A673 (cell line): ENCODE measurements at regions not wholly inside any gene's neighbourhood (a gene's known extent, or its start where the extent isn't known, plus 50 kb on each side); places are given as distances from the start of the nearest gene placed in this dataset.

Source experiments
- BruUV-seq: library from RNA; stranded (reverse); fragments of 400-500 nt; replicated peaks from 2 replicates; lab custom pipeline; 2021; lab: Mats Ljungman, UMichigan
- CTCF ChIA-PET: fragments of 300-600 bp; sonication (Branson Sonifier 250); formaldehyde crosslinking; loops from one replicate; lab custom pipeline; 2022; ENCODE audit warnings: antibody characterized with exemption; lab: Charles Lee
- POLR2A ChIA-PET: fragments of 300-600 bp; sonication (Branson Sonifier 250); formaldehyde crosslinking; loops from one replicate; lab custom pipeline; 2022; ENCODE audit warnings: antibody characterized with exemption; ENCODE audit not compliant: low non-redundant PET; lab: Charles Lee
- DNase-seq: peaks from one replicate; pipeline ENCODE4 v3.0.0-alpha.2; 2015; ENCODE audit warnings: low spot score
- H3K27ac ChIP-seq: fragments of 200-600 bp; sonication (generic); 2 replicates; pipeline ENCODE4 v1.5.1; 2016; ENCODE audit warnings: mixed run types, low read depth, mild to moderate bottlenecking, mixed read lengths, antibody characterized with exemption, low read length; ENCODE audit not compliant: poor library complexity, severe bottlenecking
- H3K27me3 ChIP-seq: fragments of 200-600 bp; sonication (generic); replicated peaks from 2 replicates; pipeline ENCODE4 v1.6.1; 2017; ENCODE audit warnings: mixed run types, low read depth, mild to moderate bottlenecking, mixed read lengths, antibody characterized with exemption, low read length; ENCODE audit not compliant: insufficient read depth, poor library complexity
- H3K36me3 ChIP-seq: fragments of 200-600 bp; sonication (generic); 2 replicates; pipeline ENCODE4 v1.6.1; 2016; ENCODE audit warnings: mixed run types, mild to moderate bottlenecking, mixed read lengths, antibody characterized with exemption, low read length; ENCODE audit not compliant: insufficient read depth, poor library complexity, severe bottlenecking
- H3K4me1 ChIP-seq: fragments of 200-600 bp; sonication (generic); 2 replicates; pipeline ENCODE4 v1.6.1; 2017; ENCODE audit warnings: mixed run types, mild to moderate bottlenecking, mixed read lengths, antibody characterized with exemption, low read length; ENCODE audit not compliant: insufficient read depth, poor library complexity, severe bottlenecking
- H3K4me3 ChIP-seq: fragments of 200-600 bp; sonication (generic); 2 replicates; pipeline ENCODE4 v1.5.1; 2016; ENCODE audit warnings: low read depth, mixed run types, mild to moderate bottlenecking, mixed read lengths, low read length; ENCODE audit not compliant: poor library complexity, severe bottlenecking
- H3K9me3 ChIP-seq: fragments of 200-600 bp; sonication (generic); 2 replicates; pipeline ENCODE4 v1.6.1; 2016; ENCODE audit warnings: mixed run types, low read depth, mild to moderate bottlenecking, mixed read lengths, antibody characterized with exemption, low read length; ENCODE audit not compliant: poor library complexity, severe bottlenecking
- CTCF ChIP-seq: fragments of 300-800, 200-600 bp; sonication (generic); conservative IDR thresholded peaks from 2 replicates; pipeline ENCODE4 v1.5.1; 2017; ENCODE audit warnings: low read depth, mild to moderate bottlenecking, antibody characterized with exemption, low read length, moderate library complexity, mixed read lengths
- EZH2 ChIP-seq: fragments of 200-600 bp; sonication (generic); IDR thresholded peaks from 2 replicates; pipeline ENCODE4 v1.6.1; 2017; ENCODE audit warnings: borderline replicate concordance, low read depth, mild to moderate bottlenecking, mixed read lengths, antibody characterized with exemption, low read length; ENCODE audit not compliant: poor library complexity, severe bottlenecking
- intact Hi-C: fragments of 100-400 bp; cut with micrococcal nuclease; formaldehyde crosslinking; loops from one replicate; pipeline ENCODE4 v1.10.0; 2022; ENCODE audit not compliant: unreplicated experiment

- Histone ChIP-seq H3K36me3 (no peaks in the 10 kb centered on the region), H3K27me3 (peaks cover 30% of the 10 kb centered on the region), H3K4me3 (no peak overlapping the region), H3K9me3 (no peaks in the 10 kb centered on the region), H3K4me1 (no peaks in the 10 kb centered on the region), H3K27ac (no peak overlapping the region)
- CTCF ChIA-PET, result no interaction called here
- no TSS peak for BruUV-seq
- intact Hi-C loops, result no loop called here
- POLR2A ChIA-PET, result no interaction called here
- DNase-seq, result no peak
- TF ChIP-seq EZH2 (no peak), CTCF (no peak)
Observed at GRCh38 chr2:239898292-239898925, 126.7 kb downstream of the NDUFA10 start.

- Histone ChIP-seq H3K4me3 (no peak overlapping the region), H3K9me3 (no peaks in the 10 kb centered on the region), H3K36me3 (no peaks in the 10 kb centered on the region), H3K27me3 (peaks cover 30% of the 10 kb centered on the region), H3K4me1 (no peaks in the 10 kb centered on the region), H3K27ac (no peak overlapping the region)
- BruUV-seq, result no TSS peak
- POLR2A ChIA-PET, result no interaction called here
- CTCF ChIA-PET, result no interaction called here
- TF ChIP-seq CTCF (no peak), EZH2 (no peak)
- no peak for DNase-seq
- intact Hi-C loops, result no loop called here
Observed at GRCh38 chr2:239897596-239898235, 127.4 kb downstream of the NDUFA10 start.

- Histone ChIP-seq H3K27ac (no peak overlapping the region), H3K4me3 (no peak overlapping the region), H3K27me3 (peaks cover 27% of the 10 kb centered on the region), H3K36me3 (no peaks in the 10 kb centered on the region), H3K9me3 (no peaks in the 10 kb centered on the region), H3K4me1 (no peaks in the 10 kb centered on the region)
- no peak for TF ChIP-seq CTCF
- no peak for TF ChIP-seq EZH2
- ChIA-PET CTCF (no interaction called here), POLR2A (no interaction called here)
- intact Hi-C loops, result no loop called here
- no TSS peak for BruUV-seq
- DNase-seq, result no peak
Observed at GRCh38 chr2:239896075-239896474, 129.1 kb downstream of the NDUFA10 start.
